Natural killer cell treated with Interleukin-12 subunit alpha and Interleukin-12 subunit beta and Interleukin-15 and Interleukin-18, amount 100 ng/mL, for 72 hours (primary cell): ENCODE measurements at regions not wholly inside any gene's neighbourhood (a gene's known extent, or its start where the extent isn't known, plus 50 kb on each side); places are given as distances from the start of the nearest gene placed in this dataset.

Source experiments
- ATAC-seq, 2 donors: fragments of 150-1000 bp; cut with Tn5 transposase in 1 of 2; sonication (Bioruptor Pico), chemical (Tn5 transposase) in 1 of 2; 2 replicates each; pipeline ENCODE4 v1.10.0; 2021
- DNase-seq: peaks from one replicate; pipeline ENCODE4 v3.0.0; 2022; ENCODE audit warnings: low spot score
- H3K27ac Mint-ChIP-seq, 2 donors: 1 replicate in 1 of 2; 2 replicates in 1 of 2; pipeline ENCODE4 v1.8.0; 2022; ENCODE audit warnings: mixed read lengths in 2 of 2, mild to moderate bottlenecking in 1 of 2, moderate library complexity in 1 of 2
- H3K27me3 Mint-ChIP-seq, 2 donors: 1 replicate in 1 of 2; 2 replicates in 1 of 2; pipeline ENCODE4 v1.8.0; 2022; ENCODE audit warnings: mixed read lengths in 2 of 2
- H3K36me3 Mint-ChIP-seq: one replicate; pipeline ENCODE4 v1.8.0; 2022; ENCODE audit warnings: mixed read lengths
- H3K4me1 Mint-ChIP-seq, 2 donors: 1 replicate in 1 of 2; 2 replicates in 1 of 2; pipeline ENCODE4 v1.8.0; 2022; ENCODE audit warnings: low read depth in 2 of 2, mixed read lengths in 2 of 2, mild to moderate bottlenecking in 1 of 2
- H3K4me3 Mint-ChIP-seq: one replicate; pipeline ENCODE4 v1.8.0; 2022; ENCODE audit warnings: mixed read lengths
- H3K9me3 Mint-ChIP-seq: 2 replicates; pipeline ENCODE4 v1.8.0; 2022; ENCODE audit warnings: mixed read lengths

DNA sequence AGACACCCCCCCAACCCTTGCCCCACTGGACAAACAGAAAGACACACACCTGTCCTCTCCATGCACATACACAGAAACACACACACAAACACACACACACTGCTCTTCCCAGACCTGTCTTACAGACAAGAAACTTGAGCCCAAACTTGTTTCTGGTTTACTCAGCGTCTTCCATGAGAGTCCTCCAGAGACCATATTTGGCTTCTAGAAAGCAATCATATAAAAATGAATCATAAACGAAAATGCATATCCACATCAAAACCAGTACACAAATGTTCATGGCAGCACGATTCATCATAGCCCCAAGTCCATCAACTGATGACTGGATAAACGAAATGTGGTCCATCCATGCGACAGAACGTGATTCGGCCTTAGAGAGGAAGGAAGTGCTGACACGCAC, 84.2 kb upstream of the ASAP2 start:
- H3K36me3 Mint-ChIP-seq: no peaks in the 10 kb centered on the region
- peaks cover 0 to 3% of the 10 kb centered on the region in 2 donors for H3K4me1 Mint-ChIP-seq
- no peak for ATAC-seq
- DNase-seq: no peak
- H3K27ac Mint-ChIP-seq: no peak overlapping the region
- H3K27me3 Mint-ChIP-seq: peaks cover 10 to 13% of the 10 kb centered on the region in 2 donors
- H3K4me3 Mint-ChIP-seq: no peak overlapping the region
- H3K9me3 Mint-ChIP-seq: no peaks in the 10 kb centered on the region

- Mint-ChIP-seq H3K36me3 (no peaks in the 10 kb centered on the region), H3K27ac (no peak overlapping the region), H3K4me1 (peaks cover 0 to 3% of the 10 kb centered on the region in 2 donors), H3K4me3 (no peak overlapping the region), H3K27me3 (peaks cover 12 to 13% of the 10 kb centered on the region in 2 donors), H3K9me3 (no peaks in the 10 kb centered on the region)
- no peak for ATAC-seq
- DNase-seq: no peak
These were observed 88.1 kb upstream of the ASAP2 start for GRCh38 chr2:9118383-9118960.

- DNase-seq: no peak
- Mint-ChIP-seq H3K27ac (no peak overlapping the region), H3K4me3 (no peak overlapping the region), H3K4me1 (peaks cover 0 to 10% of the 10 kb centered on the region in 2 donors), H3K36me3 (no peaks in the 10 kb centered on the region), H3K9me3 (no peaks in the 10 kb centered on the region), H3K27me3 (peaks cover 14 to 22% of the 10 kb centered on the region in 2 donors)
- no peak for ATAC-seq
These were observed 91.4 kb upstream of the ASAP2 start for GRCh38 chr2:9115229-9115628.

- Mint-ChIP-seq H3K27me3 (peaks cover 14 to 22% of the 10 kb centered on the region in 2 donors), H3K4me3 (no peak overlapping the region), H3K27ac (no peak overlapping the region), H3K4me1 (peaks cover 0 to 10% of the 10 kb centered on the region in 2 donors), H3K9me3 (no peaks in the 10 kb centered on the region), H3K36me3 (no peaks in the 10 kb centered on the region)
- DNase-seq: no peak
- ATAC-seq: no peak
These were observed 92.2 kb upstream of the ASAP2 start for GRCh38 chr2:9114458-9114857.

DNA sequence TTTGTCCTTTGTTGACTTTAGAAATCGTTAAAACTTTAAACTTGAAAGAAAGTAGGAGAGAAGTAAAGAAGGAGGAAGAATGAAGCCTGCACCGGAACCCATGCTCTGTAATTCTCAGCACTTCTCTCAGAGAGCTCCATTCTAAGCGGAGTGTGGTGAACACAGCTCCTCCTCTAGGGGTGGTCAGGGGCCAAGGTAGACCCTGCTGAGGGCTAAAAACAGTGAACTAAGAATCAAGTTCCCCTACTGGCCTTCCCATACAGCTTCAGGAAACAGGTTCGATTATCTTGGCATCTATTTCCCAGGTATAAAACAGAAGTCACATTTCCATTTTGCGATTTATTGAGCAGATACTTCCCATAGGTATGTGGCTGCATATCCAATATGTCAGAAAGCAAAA, 92.7 kb upstream of the ASAP2 start:
- Mint-ChIP-seq H3K9me3 (no peaks in the 10 kb centered on the region), H3K27ac (no peak overlapping the region), H3K36me3 (no peaks in the 10 kb centered on the region), H3K4me3 (no peak overlapping the region), H3K4me1 (peaks cover 0 to 10% of the 10 kb centered on the region in 2 donors), H3K27me3 (peaks cover 14 to 18% of the 10 kb centered on the region in 2 donors)
- no peak for ATAC-seq
- no peak for DNase-seq

- H3K27me3 Mint-ChIP-seq: peaks cover 14 to 15% of the 10 kb centered on the region in 2 donors
- H3K27ac Mint-ChIP-seq: no peak overlapping the region
- no peak overlapping the region for H3K4me3 Mint-ChIP-seq
- H3K9me3 Mint-ChIP-seq: no peaks in the 10 kb centered on the region
- DNase-seq (no peak), ATAC-seq (no peak)
- no peaks in the 10 kb centered on the region for H3K36me3 Mint-ChIP-seq
- peaks cover 0 to 10% of the 10 kb centered on the region in 2 donors for H3K4me1 Mint-ChIP-seq
These were observed 93.3 kb upstream of the ASAP2 start for GRCh38 chr2:9113262-9113661.

GRCh38 chr2:9112079-9112721, 94.4 kb upstream of the ASAP2 start:
- H3K4me3 Mint-ChIP-seq: no peak overlapping the region
- H3K4me1 Mint-ChIP-seq: peaks cover 0 to 7% of the 10 kb centered on the region in 2 donors
- no peaks in the 10 kb centered on the region for H3K9me3 Mint-ChIP-seq
- DNase-seq (no peak), ATAC-seq (peak in 1 of 2 donors; percentile 4)
- no peak overlapping the region for H3K27ac Mint-ChIP-seq
- peaks cover 7 to 12% of the 10 kb centered on the region in 2 donors for H3K27me3 Mint-ChIP-seq
- no peaks in the 10 kb centered on the region for H3K36me3 Mint-ChIP-seq

- peaks cover 7 to 12% of the 10 kb centered on the region in 2 donors for H3K27me3 Mint-ChIP-seq
- DNase-seq (no peak), ATAC-seq (no peak)
- no peaks in the 10 kb centered on the region for H3K9me3 Mint-ChIP-seq
- H3K27ac Mint-ChIP-seq: no peak overlapping the region
- H3K36me3 Mint-ChIP-seq: no peaks in the 10 kb centered on the region
- H3K4me3 Mint-ChIP-seq: no peak overlapping the region
- peaks cover 0 to 7% of the 10 kb centered on the region in 2 donors for H3K4me1 Mint-ChIP-seq
These were observed 95.6 kb upstream of the ASAP2 start for GRCh38 chr2:9110893-9111569.

DNA sequence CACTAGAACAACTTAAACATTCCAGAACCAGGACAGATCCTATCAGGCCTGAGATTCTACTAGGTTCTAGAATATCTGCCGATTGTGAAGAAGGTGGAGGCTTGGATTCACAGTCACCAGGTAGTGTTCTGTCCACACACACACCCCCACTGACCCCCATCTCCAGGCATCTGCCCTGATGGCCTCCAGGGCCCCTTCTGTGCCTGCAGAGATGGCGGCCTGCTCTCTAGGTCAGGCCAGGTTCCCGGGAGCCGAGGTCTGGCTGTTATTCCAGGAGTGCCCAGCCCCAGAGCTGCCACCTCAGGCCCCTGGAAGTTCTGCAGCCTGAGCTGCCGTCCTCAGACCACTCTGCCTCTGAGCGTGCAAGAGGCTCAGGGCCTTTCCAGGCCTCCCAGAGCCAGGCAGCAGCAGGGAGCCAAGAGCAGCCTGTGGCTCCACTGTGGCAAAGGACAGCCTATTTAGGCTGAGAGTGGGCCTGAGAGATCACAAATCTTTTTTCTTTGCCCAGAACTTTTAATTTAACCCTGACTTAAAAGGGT, 96.2 kb upstream of the ASAP2 start:
- Mint-ChIP-seq H3K4me1 (peaks cover 0 to 7% of the 10 kb centered on the region in 2 donors), H3K4me3 (no peak overlapping the region), H3K27ac (no peak overlapping the region), H3K9me3 (no peaks in the 10 kb centered on the region), H3K36me3 (no peaks in the 10 kb centered on the region), H3K27me3 (peaks cover 7 to 15% of the 10 kb centered on the region in 2 donors)
- ATAC-seq: no peak
- DNase-seq: no peak

DNA sequence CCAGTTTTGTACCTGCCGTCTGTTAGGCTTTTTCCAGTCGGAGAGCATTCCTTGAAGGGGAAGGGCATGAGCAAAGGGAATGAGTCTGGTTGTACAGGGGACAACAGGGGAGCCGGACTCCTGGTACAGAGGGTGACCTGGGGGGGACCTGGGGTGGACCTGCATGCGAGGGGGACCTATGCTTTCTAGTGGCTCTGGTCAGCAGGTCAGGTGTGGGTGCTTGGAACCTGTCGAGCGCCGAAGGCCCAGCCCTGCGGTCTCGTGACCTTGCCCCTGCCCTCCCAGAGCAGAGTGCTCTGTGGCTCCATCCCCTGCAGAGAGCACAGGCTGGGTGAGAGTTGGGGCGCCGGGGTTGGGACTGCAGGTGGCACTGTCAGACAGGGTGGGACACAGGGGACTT, 96.7 kb upstream of the ASAP2 start:
- H3K27me3 Mint-ChIP-seq: peaks cover 7 to 15% of the 10 kb centered on the region in 2 donors
- no peaks in the 10 kb centered on the region for H3K36me3 Mint-ChIP-seq
- ATAC-seq (no peak), DNase-seq (no peak)
- no peak overlapping the region for H3K4me3 Mint-ChIP-seq
- H3K9me3 Mint-ChIP-seq: no peaks in the 10 kb centered on the region
- H3K4me1 Mint-ChIP-seq: peaks cover 0 to 7% of the 10 kb centered on the region in 2 donors
- H3K27ac Mint-ChIP-seq: no peak overlapping the region

GRCh38 chr2:9108210-9108967, 98.2 kb upstream of the ASAP2 start:
- Mint-ChIP-seq H3K27me3 (peaks cover 7 to 13% of the 10 kb centered on the region in 2 donors), H3K9me3 (no peaks in the 10 kb centered on the region), H3K4me1 (peaks cover 0 to 8% of the 10 kb centered on the region in 2 donors), H3K4me3 (no peak overlapping the region), H3K36me3 (no peaks in the 10 kb centered on the region), H3K27ac (no peak overlapping the region)
- ATAC-seq: no peak
- DNase-seq: no peak

DNA sequence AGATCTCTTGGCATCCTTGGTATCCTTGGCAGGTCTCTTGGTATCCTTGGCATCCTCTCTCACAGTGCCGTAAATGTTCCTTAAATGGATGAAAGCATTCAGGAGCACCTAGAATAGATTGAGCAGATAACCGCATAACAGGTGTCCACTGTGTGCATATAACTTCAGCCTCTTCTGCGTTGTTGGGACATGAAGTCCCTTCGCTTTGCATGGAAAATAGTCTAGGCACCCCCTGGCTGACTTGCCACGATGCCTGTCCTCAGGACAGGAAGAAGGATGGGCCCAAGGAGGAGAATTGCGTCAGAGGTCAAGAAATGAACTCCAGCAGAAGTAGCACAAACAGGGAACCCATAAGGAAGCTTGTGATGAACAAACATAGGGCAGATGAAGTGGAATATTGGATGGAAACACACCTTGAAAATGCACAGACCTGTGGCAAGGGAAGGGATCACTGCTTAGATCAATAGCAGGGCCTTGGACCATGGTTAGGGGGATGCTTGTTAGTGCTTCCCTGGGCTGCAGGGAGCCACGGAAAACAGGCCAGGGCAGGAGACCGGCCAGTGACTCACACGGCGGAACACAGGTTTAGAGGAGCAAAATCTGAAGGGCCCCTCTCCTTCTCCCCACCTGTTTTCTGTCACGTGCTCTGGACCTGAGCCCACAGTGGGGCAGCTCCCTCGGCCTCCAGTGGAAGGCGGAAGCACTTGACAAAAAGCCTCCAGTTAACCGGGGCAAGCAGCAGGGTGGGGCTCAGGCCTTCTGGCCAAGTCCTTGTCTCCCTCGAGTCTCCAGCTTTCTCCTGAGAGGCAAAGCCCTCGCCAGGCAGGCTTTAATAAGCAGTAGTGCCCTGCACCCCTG, 99.2 kb upstream of the ASAP2 start:
- Mint-ChIP-seq H3K9me3 (no peaks in the 10 kb centered on the region), H3K36me3 (no peaks in the 10 kb centered on the region), H3K27ac (no peak overlapping the region), H3K4me1 (peaks cover 0 to 6% of the 10 kb centered on the region in 2 donors), H3K4me3 (no peak overlapping the region), H3K27me3 (peaks cover 1 to 10% of the 10 kb centered on the region in 2 donors)
- DNase-seq (no peak), ATAC-seq (no peak)
